ENCODE measurements at regions not wholly inside any gene's neighbourhood (a gene's known extent, or its start where the extent isn't known, plus 50 kb on each side); places are given as distances from the start of the nearest gene placed in this dataset.
A peak's percentile ranks its signal among the peaks of the same experiment; 100 is the strongest.

GRCh38 chr2:192657362-192657761 is 462.6 kb upstream of the TMEFF2 start:
- no peaks in the 10 kb centered on the region for H4K20me1 ChIP-seq (ENCODE audit: control insufficient read depth, insufficient read depth)
- POLR2A ChIA-PET, result no interaction called here
- ATAC-seq (no peak), DNase-seq (ENCODE audit: low read depth, low spot score) (no peak), FAIRE-seq (no peak)
- no peaks in the 10 kb centered on the region for H3K36me3 ChIP-seq (ENCODE audit: control insufficient read depth in 2 of 2, insufficient read depth in 2 of 2, low read length in 1 of 2)
- intact Hi-C loops (cut with micrococcal nuclease; ENCODE audit: unreplicated experiment) (no loop called here), in situ Hi-C loops (cut with MboI) (no loop called here)
- TF ChIP-seq CEBPB (IDR thresholded peaks at IDR 0.05; ENCODE audit: borderline replicate concordance in 1 of 2, low read depth in 2 of 2, low read length in 2 of 2) (no peak), ZSCAN29 (IDR thresholded peaks at IDR 0.05) (no peak), ZNF207 (IDR thresholded peaks at IDR 0.05; ENCODE audit: borderline replicate concordance) (no peak)
- no peak overlapping the region for H3K4me3 ChIP-seq
- 34% methylated on average over 3 of the region's 3 CpGs for WGBS (ENCODE audit: insufficient coverage, insufficient replicate concordance, low lambda C conversion rate, missing lambda C conversion rate)
- no peaks in the 10 kb centered on the region for H3K9me3 ChIP-seq (replicated peaks; ENCODE audit: control insufficient read depth, insufficient read depth, low read length)
- H3K9ac ChIP-seq (ENCODE audit: control insufficient read depth, insufficient read depth, low read length), result no peak overlapping the region
- H3K27me3 ChIP-seq (replicated peaks in 1 of 2; ENCODE audit: control insufficient read depth in 2 of 2, insufficient read depth in 2 of 2, low read length in 1 of 2), result no peaks in the 10 kb centered on the region
- no peak overlapping the region for H3K27ac ChIP-seq (ENCODE audit: control insufficient read depth, insufficient read depth)
- H3K4me1 ChIP-seq (ENCODE audit: control insufficient read depth, insufficient read depth, low read length), result no peaks in the 10 kb centered on the region
- CTCF ChIA-PET, result interaction anchor here (0.6 kb wide), 2 partner anchors 474 to 996 kb away, joined by 3 to 4 read pairs; no protein-coding TSS in a partner anchor
- no TSS peak for BruUV-seq (replicated peaks)
- SMC1A ChIA-PET (ENCODE audit: uncharacterized antibody, unreplicated experiment), result interaction anchor here (2.9 kb wide), 1 partner anchor 12 kb away, joined by 11 read pairs; no protein-coding TSS in a partner anchor
- H2AFZ ChIP-seq (ENCODE audit: control insufficient read depth, low read depth, low read length), result no peak overlapping the region
- RAD21 ChIA-PET (ENCODE audit: unreplicated experiment), result no interaction called here
- H3K4me2 ChIP-seq (ENCODE audit: control insufficient read depth, insufficient read depth), result no peak overlapping the region
- no peaks in the 10 kb centered on the region for H3K79me2 ChIP-seq (ENCODE audit: control insufficient read depth, insufficient read depth, low read length)

- WGBS (ENCODE audit: insufficient coverage, insufficient replicate concordance, low lambda C conversion rate, missing lambda C conversion rate), result 30% methylated on average over 3 of the region's 3 CpGs
- Histone ChIP-seq H4K20me1 (ENCODE audit: control insufficient read depth, insufficient read depth) (no peaks in the 10 kb centered on the region), H3K9ac (ENCODE audit: control insufficient read depth, insufficient read depth, low read length) (no peak overlapping the region), H3K36me3 (ENCODE audit: control insufficient read depth in 2 of 2, insufficient read depth in 2 of 2, low read length in 1 of 2) (no peaks in the 10 kb centered on the region), H3K4me3 (no peak overlapping the region), H3K4me1 (ENCODE audit: control insufficient read depth, insufficient read depth, low read length) (no peaks in the 10 kb centered on the region), H3K27me3 (replicated peaks in 1 of 2; ENCODE audit: control insufficient read depth in 2 of 2, insufficient read depth in 2 of 2, low read length in 1 of 2) (no peaks in the 10 kb centered on the region), H3K79me2 (ENCODE audit: control insufficient read depth, insufficient read depth, low read length) (no peaks in the 10 kb centered on the region), H3K9me3 (replicated peaks; ENCODE audit: control insufficient read depth, insufficient read depth, low read length) (no peaks in the 10 kb centered on the region), H2AFZ (ENCODE audit: control insufficient read depth, low read depth, low read length) (no peak overlapping the region), H3K4me2 (ENCODE audit: control insufficient read depth, insufficient read depth) (no peak overlapping the region), H3K27ac (ENCODE audit: control insufficient read depth, insufficient read depth) (no peak overlapping the region)
- POLR2A ChIA-PET, result no interaction called here
- FAIRE-seq (no peak), DNase-seq (ENCODE audit: low read depth, low spot score) (no peak), ATAC-seq (peak; percentile 64)
- intact Hi-C loops (cut with micrococcal nuclease; ENCODE audit: unreplicated experiment), result no loop called here
- no TSS peak for BruUV-seq (replicated peaks)
- RAD21 ChIA-PET (ENCODE audit: unreplicated experiment), result no interaction called here
- in situ Hi-C loops (cut with MboI), result no loop called here
- SMC1A ChIA-PET (ENCODE audit: uncharacterized antibody, unreplicated experiment), result interaction anchor here (0.8 to 2.9 kb wide), 2 partner anchors 9 to 14 kb away, joined by 3 to 11 read pairs; no protein-coding TSS in a partner anchor
- CTCF ChIA-PET, result no interaction called here
- TF ChIP-seq BCL11A (IDR thresholded peaks at IDR 0.05; ENCODE audit: low read depth, low read length), result no peak
- TF ChIP-seq ATF2 (IDR thresholded peaks at IDR 0.05; ENCODE audit: low read length), result no peak
- no peak for TF ChIP-seq IKZF2 (IDR thresholded peaks at IDR 0.05)
- no peak for TF ChIP-seq ZNF687 (IDR thresholded peaks at IDR 0.05)
- TF ChIP-seq STAT1 (conservative IDR thresholded peaks at IDR 0.05), result no peak
- no peak for TF ChIP-seq MEF2B (IDR thresholded peaks at IDR 0.05; ENCODE audit: partially characterized antibody, poor library complexity, severe bottlenecking)
- TF ChIP-seq CREB1 (IDR thresholded peaks at IDR 0.05; ENCODE audit: low read depth), result no peak
- no peak for TF ChIP-seq E2F4 (IDR thresholded peaks at IDR 0.05; ENCODE audit: low read depth, low read length)
- TF ChIP-seq CHD2 (IDR thresholded peaks at IDR 0.05; ENCODE audit: borderline replicate concordance, low read depth, low read length), result no peak
Observed at GRCh38 chr2:192655916-192656315, 461.2 kb upstream of the TMEFF2 start.

Measured in GM12878 (cell line).